Fibroblast of pulmonary artery (primary cell): ENCODE measurements at regions not wholly inside any gene's neighbourhood (a gene's known extent, or its start where the extent isn't known, plus 50 kb on each side); places are given as distances from the start of the nearest gene placed in this dataset.

Experiments used
- DNase-seq: peaks from one replicate; pipeline ENCODE4 v3.0.0-alpha.2; 2010; ENCODE audit warnings: low read depth
- H3K4me3 ChIP-seq: replicated peaks from 2 replicates; pipeline ENCODE4 v1.5.1; 2011; ENCODE audit warnings: low read depth, mild to moderate bottlenecking, control low read depth, low read length, moderate library complexity
- TF ChIP-seq, protein P1 (sequence below): IDR thresholded peaks from 2 replicates; pipeline ENCODE4 v1.5.1; 2011; ENCODE audit warnings: mild to moderate bottlenecking, control low read depth, low read length, inconsistent platforms; ENCODE audit errors: missing control alignments

DNA sequence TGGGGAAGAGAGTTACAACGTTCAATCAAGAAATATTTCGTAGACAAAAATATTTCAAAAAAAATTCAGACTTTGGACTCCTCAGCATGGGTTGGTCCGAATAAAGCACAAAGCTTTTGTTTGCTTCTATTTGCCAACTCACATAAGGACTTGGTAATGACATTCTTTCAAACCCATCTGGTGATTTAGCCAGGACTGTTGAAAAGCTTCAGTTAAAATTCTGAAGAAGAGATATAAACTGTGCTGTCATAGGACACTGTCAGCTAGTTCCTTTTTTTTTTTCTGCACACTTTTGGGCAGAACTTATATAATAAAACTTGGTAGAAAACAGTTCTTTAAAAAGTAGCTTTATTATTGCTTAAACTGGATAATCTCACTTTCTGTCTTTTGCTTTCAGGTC lies 660.8 kb upstream of the SGO1 start:
- no peak overlapping the region for H3K4me3 ChIP-seq
- no peak for DNase-seq
- TF ChIP-seq, protein P1, sequence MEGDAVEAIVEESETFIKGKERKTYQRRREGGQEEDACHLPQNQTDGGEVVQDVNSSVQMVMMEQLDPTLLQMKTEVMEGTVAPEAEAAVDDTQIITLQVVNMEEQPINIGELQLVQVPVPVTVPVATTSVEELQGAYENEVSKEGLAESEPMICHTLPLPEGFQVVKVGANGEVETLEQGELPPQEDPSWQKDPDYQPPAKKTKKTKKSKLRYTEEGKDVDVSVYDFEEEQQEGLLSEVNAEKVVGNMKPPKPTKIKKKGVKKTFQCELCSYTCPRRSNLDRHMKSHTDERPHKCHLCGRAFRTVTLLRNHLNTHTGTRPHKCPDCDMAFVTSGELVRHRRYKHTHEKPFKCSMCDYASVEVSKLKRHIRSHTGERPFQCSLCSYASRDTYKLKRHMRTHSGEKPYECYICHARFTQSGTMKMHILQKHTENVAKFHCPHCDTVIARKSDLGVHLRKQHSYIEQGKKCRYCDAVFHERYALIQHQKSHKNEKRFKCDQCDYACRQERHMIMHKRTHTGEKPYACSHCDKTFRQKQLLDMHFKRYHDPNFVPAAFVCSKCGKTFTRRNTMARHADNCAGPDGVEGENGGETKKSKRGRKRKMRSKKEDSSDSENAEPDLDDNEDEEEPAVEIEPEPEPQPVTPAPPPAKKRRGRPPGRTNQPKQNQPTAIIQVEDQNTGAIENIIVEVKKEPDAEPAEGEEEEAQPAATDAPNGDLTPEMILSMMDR: no peak

DNA sequence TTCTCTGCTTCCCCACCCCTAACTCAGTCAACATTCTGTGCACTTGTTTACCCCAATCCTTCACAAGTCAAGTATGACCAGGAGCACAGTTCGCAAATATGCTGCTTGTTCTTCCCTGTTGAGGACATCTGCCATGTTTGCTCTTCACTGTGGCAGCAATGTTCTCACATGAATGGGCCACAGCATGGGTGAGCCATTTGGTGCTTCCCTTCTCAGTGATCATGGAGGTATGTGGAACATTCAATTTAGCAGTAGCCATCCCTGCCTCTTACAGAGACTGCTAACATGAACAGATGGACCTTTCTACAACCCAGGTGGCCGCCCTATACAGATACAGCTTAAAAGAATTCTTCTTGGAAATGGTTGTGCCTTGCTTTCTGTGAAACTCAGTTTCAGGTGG lies 660.1 kb upstream of the SGO1 start:
- TF ChIP-seq, protein P1: no peak
- DNase-seq: no peak
- H3K4me3 ChIP-seq: no peak overlapping the region

DNA sequence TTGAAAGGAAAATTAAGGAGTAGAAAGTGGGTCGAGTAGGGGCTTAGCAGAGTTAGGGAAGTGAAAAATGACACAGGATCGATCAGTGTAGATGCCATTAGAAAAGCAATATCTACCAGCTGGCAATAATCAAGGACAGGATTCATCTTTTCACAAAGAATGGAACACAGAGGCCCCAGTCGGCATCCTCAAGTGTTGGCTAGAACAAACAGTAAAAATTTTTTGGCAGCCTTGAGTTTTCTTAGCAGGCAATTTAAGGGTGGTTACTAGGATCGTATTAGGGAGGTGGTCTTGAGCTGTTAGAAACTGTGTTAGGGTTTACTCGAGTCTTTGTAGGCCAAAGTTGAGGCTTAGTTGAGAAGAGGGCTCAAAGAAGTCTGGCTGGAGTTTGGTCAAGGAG lies 658.8 kb upstream of the SGO1 start:
- no peak for DNase-seq
- TF ChIP-seq, protein P1: no peak
- no peak overlapping the region for H3K4me3 ChIP-seq

DNA sequence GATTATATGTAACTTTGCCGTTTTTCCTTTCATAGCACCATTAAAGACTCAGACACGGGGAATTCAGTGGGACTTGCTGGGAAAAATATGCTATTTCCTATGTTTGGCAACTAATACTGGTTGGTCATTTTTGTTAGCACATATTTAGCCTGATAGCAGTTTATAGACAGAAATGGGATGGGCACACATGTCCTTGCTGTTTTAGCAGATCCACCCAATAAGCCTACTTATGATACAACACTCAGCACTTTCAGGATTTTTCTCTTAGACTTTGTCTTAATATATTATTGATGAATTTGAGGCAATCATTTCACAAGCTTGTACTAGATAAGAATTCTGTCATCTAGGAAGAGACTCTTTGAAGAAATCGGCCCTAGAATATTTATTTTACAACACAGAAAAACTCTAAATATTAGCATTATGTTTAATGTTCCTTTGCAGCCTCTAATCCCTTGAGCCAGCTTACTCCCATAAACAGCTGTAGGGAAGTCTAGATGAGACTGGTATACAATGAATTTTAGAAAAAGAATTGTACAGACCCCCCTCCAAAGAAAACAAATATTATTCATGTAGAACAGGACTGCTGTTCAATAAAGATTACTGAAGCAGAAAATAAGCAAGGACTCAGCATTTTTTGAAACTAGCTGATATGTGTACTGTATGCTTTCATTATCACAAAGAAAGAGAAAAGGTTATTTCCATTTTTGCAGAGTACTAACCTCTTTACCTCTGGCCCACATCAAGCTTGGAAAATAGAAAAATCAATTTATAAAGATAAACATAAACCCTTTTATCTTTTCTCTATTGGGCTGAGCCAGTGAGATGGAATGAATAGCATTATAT lies 656.8 kb upstream of the SGO1 start:
- DNase-seq: no peak
- H3K4me3 ChIP-seq: no peak overlapping the region
- TF ChIP-seq, protein P1: no peak

DNA sequence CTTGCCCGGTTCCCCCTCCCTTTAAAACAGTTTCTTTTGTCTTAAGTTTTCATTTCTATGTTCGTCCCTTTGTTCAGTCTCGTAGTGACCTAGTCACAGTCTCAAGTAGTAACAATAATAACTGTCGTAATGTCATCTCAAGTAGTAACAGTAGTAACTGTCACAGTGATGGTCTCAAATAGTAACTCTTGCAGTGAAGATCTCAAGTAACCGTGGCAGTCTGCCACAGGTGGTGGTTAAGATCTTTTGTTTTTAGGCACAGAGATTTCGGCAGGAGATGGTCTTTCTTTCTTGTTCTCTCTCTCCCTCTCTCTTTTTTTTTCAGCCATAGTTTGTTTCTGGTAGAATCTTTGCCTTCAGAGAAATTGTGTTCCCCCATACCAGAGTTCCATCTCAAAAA lies 656.0 kb upstream of the SGO1 start:
- TF ChIP-seq, protein P1: no peak
- H3K4me3 ChIP-seq: no peak overlapping the region
- DNase-seq: no peak

DNA sequence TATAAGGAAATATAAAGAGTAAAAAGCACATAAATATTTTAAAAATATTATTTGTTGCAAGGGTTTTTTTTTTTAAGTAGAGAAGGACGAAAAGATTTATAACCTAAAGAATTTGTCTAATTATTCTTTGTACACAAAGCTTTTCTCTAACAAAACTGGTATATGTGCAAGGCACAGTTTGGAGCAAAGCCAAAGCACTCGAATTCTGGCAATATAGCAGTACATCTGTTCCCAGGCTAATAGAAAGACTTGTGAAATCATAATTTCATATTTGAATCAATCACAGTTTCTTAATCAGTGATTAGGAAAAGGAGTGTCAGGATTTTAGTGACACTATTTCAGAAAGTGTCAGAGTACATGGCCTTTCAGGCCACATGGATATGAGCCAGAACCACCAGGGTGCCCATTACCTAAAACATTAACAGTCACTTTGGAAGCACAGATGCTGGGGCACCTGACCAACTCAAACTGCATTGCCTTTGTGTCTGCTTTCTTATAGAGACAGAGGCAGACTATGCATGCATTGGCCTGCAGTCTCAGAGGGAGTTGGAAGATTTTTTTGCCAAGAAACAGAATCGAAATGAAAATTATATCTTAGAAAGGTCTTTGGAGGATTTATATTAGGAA lies 651.8 kb upstream of the SGO1 start:
- TF ChIP-seq, protein P1: no peak
- DNase-seq: no peak
- H3K4me3 ChIP-seq: no peak overlapping the region
